HG02970 (cell line): ENCODE measurements at regions not wholly inside any gene's neighbourhood (a gene's known extent, or its start where the extent isn't known, plus 50 kb on each side); places are given as distances from the start of the nearest gene placed in this dataset.

Experiments used
- ATAC-seq: cut with Tn5 transposase; IDR thresholded peaks from one replicate; pipeline ENCODE4 v1.9.1; 2021; ENCODE audit warnings: mild to moderate bottlenecking, moderate library complexity, moderate number of reproducible peaks; ENCODE audit not compliant: unreplicated experiment, low FRiP score

DNA sequence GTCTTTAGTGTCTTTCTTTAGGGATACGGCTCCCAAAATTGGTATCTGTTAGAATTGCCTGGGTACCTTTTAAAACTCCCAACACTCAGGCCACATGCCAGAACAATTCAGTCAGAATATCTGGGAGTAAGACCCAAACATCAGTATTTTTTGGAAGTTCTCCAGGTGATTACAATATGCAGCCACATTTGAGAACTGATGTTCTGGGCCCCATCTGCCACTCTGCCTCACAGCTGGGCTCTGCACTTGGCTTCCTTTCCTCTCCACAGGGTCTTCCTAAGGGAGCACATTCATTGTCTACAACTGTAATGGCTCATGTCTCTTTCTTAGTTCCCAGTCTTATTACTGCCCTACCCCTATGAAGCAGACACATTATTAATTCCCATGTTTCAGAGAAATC is 394.5 kb downstream of the MFSD1 start:
- no peak for ATAC-seq

DNA sequence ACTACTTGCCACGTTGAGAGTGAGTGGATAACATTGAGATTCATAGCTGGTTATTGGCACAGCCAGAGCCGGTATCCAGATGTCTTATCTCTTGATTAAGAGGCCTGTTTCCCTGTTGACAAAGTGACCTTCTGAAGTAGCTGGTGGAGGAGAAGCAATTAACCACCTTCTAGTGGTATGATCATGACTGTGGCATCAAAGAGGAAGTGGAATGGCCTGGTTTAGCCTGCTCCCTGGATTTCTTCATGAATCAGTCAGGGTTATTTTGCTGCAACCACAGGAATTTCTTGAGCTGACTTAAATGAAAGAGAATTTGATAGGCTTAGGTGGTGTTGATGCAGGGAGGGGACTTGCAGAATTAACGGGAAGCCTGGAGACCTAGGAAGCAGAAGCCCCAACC is 398.3 kb downstream of the MFSD1 start:
- no peak for ATAC-seq

DNA sequence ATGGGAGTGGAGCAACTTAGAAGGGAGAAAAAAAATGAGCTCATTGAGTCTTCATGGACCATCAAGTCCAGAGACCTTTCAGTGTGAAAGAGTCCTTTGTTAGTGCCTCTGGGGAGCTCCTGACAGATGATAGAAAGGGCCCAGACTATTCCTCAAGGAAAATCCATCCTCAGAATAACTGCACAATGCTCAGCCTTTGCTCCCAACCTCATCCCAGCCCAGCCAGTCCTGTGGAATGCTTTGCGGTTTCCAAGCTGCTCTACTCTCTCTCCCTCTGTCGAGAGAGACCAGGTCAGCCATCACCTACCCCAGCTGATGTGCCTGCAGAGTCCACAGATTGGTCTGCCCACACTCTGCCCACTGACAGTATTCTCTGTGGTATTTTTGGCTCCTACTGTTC is 406.2 kb downstream of the MFSD1 start:
- no peak for ATAC-seq

DNA sequence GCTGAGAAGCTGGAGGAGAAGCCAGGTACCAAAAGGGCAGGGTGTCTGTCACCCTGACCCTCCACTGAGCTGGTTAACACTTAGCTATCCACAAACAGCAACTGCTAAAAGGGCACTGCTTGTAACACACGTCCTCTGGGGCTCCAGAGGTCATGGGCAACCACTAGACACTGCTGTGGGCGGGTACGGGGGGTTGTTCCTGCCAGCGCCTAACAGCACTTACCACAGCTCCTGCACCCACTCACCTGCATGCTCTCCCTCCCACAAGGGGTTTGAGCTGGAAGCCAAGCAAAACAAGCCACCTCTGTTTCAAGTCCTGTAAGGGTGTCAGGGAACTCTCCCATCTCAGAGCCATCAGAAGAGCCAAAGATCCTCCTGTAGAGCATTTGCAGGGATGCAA is 407.6 kb downstream of the MFSD1 start:
- ATAC-seq: no peak

DNA sequence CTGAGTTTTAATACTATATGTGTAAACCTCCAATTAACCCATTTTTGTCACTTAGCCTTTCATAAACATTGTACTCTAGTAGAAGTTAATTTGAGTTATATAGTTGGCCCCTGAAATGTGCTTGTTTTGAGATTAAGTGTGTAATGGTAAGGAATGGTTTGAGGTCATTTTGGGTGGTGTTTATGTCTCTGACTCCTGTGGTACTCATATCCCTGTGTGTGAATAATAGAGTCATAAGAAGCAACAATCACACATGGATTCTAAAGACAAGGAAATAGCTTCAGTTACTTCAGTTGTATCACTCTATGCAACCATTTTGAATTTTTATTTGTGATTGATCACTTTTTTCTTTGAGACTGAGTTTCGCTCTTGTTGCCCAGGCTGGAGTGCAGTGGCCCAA is 408.5 kb downstream of the MFSD1 start:
- no peak for ATAC-seq

DNA sequence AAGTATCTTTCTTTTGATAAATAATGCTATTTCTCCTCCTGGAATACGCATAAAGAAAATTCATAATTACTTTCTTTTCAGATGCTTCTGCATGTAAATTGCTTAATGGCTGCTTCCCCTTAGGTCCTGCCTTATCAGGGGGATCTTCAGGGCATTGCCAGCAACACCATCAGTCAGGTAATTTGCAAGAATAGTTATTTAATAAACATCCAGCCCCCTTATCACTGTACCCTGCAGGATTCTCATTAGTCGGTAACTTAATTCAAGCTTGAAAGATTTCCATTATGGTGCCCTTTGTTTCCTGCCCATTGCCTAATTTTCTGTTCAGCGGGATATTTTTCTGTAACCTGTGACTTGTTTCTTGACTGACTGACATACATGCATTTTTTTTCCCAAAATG is 414.5 kb downstream of the MFSD1 start:
- no peak for ATAC-seq

DNA sequence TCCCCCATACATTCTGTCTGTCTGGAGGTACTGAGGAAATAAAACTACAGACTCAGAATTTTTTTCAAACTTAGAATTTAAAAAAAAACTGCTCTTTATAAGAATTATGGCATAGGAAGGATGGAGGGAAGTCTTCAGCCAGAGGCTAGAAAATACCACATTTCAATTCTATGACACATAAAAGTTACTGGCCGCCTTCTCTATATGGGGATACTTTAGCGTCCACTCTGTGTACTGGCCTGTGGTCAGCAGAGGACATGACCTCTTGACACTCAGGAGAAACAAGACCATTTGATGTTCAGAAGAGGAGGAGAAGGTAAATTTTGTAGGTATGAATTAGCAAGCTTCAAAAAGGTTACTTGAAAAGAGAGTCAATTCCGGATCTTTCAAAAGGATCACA is 417.4 kb downstream of the MFSD1 start:
- no peak for ATAC-seq

DNA sequence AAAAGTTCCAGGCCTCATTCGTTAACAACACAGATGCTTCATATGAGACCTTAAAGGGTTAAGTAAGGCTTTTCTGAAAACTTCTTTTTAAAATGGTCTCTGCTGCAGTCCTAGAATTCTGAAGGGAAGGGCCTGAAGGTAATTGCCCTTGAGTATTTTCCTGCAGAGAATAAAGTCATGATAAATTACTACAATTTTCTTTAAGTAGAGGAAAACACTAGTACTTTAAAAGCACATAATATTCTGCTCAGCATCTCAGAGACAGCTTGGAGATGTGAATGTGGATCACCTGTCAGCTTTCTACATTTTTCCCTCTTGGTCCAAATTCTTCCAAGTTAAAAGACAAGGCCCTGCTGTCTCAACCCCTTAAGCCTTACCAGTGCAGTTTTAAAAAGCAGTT is 419.5 kb downstream of the MFSD1 start:
- no peak for ATAC-seq

DNA sequence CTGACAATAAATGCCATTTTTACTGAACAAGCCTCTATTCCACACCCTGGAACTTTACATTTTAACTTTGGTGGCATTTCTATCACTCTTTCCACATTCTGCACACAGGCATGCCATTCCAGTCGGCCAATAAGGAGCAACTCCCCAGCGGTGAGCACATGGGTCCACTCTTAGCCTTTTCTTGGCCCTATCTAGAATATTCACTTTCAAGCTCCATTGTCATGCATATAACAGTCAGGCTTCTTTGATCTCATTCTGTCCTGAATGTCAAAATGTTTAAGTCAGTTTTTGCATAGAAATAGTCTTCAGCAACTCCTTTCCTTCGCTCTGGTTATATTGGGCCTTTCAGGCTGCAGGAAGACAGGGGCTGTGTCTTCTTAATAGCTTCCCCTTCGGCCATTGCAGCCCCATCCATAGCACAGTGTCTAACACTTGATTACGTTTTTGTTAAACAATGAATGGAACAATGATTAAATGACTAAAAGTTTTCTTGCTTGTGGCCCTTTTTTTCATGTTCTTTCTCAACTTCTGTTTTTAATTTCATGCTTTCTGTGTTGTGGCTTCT is 427.3 kb downstream of the MFSD1 start:
- ATAC-seq: no peak

DNA sequence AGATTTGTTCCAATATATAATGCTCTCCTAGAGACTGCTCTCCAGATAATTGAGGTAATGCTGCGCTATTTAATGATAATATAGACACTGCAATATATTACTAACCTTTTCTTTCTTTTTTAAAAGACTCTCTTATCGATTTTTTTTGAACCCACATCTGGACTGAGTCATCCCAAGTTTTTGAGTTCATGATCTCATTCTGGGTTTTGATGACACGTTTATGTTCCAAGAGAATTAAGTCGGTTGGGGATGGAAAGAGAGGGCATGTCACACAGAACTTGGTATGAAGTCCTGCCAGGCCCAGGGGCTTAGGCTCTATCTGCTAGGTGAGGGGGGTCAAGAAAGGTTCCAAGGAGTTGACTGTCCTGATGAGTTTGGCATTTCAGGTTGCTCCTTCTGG is 431.1 kb downstream of the MFSD1 start:
- ATAC-seq: no peak

DNA sequence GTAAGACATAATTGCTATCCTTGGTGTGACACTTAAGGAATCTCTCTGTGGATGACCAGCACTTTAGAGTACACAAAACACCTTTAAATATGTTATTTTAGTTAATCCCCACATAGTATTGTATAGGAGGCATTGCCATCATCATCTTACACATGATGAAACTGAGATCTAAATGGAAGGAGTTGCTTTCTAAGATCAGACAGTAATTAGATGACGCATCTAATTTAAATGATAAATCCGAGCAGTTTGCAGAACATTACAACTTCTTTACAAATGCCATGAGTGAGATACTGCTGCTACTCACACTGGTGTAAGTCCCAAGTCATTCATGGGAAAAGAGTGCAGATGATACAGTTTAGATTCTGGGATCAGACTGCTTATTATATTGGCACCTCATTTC is 431.9 kb downstream of the MFSD1 start:
- no peak for ATAC-seq

DNA sequence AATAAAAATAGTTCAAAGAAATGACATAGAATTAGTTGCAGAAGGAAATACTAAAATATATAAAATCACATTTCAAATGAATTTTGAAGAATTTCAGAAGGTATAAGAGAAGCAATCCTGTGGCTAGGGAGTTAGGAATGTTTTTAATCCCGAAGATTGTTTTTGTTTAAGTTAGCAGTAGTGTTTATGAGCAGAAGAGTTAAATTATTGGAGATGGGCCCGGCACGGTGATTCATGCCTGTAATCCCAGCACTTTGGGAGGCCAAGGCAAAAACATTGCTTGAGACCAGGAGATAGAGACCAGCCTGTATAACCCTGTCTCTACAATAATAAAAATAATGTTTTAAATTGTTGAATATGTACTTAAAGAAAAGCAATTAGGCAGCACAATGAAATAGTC is 432.5 kb downstream of the MFSD1 start:
- ATAC-seq: no peak

DNA sequence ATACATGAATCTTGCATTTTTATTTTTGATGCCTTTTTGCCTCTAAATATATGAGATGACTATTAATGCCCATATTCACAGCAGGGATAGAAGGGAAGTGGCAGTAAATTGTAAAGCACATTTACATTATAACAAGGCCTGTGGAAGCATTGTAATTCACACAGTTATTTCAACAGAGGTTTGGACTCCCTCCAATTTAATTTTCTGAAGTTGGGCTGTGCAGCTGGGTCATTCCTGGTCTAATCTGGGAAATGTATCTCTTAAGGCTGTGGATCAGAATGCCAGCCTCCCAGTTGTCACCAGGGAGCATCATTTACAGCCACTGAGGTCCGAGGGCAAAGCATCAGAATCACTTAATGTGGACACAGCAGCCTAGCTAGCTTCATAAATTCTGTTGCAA is 434.5 kb downstream of the MFSD1 start:
- no peak for ATAC-seq

DNA sequence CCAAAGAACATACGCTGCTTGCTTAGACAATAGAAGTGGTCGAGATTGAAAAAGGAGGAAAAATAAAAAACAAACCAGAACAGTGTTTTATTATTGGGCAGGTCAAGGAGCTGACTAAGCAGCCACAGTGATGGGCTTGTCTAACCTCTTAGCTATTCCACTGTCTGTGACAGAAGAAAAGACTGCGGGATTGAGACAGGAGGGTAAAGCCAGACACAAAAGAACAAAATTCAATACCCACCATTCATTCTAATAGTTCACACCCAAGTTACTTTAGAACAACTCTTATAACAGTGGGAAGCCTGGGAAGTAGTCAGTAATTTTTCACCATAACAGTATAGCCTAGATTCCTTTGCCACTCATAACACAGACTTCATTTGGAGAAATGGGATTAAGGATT is 435.4 kb downstream of the MFSD1 start:
- no peak for ATAC-seq

DNA sequence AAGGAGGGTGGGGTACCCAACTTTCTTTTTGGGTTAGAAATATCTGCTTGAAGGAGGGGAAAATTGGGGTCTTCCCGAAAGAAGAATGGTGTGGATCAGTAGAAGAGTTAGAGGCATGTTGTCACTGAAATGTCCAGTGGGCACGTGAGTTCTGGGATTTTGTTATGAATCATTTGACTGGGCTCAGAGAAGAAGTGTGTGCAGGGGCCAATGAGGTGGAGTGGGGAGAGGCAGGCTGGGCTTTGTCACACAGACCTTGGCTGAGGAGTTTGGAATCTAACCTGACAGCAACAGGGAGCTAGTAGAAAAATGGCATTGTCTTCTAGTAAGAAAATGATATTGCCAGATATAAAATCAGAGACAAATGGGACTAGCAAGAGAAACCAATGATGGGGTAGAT is 436.8 kb downstream of the MFSD1 start:
- ATAC-seq: no peak

DNA sequence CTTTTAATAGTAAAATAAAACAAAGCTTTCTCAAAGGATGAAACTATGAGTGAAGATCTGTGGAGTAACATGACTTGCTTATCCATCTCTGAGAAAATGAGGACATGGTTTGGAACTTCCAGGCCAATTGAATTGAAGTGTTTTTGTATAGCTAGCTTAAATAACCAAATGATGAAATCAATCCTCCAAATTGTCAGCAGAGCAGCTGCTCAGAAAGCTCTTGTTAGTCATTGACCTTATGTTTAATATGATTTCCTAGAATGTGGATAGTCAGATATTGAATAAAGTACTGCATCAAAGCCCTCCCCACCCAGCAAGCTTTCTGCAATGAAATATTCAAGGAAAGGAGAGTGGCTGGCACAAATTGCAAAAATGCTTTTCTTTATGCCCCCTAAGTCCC is 437.2 kb downstream of the MFSD1 start:
- ATAC-seq: no peak

DNA sequence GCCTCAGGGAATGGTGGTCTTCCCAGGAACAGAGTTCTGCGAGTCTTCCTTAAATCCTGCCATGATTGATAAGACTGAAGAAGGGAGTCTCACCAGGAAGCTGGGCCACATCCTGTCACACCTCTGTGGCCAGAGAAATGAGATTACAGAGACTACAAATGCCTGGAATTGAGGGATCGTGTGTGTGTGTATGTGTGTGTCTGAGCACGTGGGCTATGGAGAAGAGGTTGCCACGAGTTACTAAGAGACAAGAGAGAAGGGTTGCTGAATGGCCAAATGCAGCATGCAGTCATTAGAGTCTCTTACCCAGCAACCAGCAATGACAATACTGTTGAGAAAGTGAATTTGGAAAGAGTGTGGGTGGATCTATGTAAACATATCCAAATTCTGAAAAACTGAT is 443.1 kb downstream of the MFSD1 start:
- ATAC-seq: no peak

DNA sequence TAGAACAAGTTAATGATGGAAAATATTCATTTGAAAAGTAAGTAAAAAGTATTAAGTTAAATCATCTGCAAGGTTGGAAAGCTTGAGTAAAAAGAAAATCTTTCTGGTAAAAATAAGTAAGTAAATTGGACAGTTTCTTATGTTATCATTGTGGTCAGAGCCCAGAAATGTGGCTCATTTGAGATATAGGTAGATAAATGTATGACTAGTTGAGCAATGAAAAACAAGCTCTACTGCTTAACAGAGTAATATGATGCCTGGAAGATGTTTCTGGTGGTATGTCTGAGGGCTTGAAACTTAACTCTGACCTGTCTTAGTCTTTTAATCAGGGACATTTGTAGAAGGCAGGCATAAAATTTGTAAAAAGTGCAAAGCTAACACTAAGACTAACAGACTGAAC is 444.0 kb downstream of the MFSD1 start:
- ATAC-seq: no peak

DNA sequence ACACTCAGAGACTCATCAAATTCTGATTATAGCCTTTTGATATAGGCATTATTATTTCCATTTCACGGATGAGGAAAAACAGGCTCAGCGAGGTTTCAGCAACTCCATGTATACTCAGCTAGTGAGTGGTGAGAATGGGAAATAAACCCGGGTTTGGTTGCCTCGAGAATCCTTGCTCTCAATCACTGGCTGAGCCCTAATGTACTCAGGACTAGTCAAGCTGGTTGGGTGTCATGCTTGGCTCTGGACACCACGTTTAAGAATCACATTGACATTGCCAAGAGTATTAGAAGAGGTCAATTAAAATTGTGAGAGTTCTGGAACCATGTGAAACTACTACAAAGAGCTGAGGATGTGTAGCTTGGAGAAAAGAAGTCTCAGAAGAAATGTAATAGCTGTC is 444.5 kb downstream of the MFSD1 start:
- no peak for ATAC-seq

DNA sequence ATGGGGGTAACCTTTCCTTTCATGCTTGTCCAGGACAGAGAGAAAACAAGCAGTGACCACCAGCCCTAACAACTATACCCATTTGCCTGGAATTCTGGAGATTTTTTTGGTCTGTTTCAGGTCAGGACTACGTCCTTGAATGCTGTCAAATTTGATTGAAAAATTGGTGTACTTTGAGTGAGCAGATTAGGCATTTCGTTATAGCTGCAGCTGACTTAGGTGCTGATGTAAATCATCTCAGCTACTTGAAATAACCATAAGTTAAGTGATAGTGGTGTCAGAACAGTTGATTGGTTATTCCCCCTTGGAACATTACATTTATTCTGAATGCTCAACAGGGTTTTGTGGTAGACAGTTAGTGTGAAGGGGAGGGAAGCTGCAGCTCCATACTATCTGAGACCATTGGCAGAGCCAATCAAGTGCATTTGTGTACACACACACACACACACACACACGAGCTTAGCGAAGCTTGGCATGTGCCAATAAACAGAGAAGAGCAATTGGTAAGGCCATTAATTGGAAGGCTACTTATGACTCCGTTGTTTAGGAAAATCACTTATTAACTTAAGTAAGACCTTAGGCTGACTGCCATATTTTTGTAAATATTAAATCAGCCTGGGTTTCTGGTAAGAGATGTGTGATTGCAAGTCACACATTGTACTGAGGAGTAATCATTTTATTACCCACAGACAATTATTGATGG is 447.8 kb downstream of the MFSD1 start:
- ATAC-seq: no peak

DNA sequence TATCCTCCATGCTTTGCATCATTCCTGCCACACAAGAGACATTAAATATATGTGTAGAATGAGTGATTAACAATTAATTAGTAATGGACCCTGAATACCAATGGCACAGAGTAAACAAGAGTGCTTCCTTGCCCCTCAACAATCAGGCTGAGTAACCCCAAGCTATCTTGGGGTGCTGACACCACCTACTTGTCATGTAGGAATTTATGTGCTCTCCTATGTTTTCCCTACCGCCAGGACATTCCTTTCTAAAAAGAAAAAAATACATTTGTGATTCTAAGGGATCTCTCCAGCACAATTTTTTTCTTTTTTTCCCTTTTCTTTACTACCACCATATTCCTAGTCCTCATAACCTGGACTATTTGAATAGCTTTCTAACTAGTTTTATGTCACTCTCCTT is 449.1 kb downstream of the MFSD1 start:
- no peak for ATAC-seq

DNA sequence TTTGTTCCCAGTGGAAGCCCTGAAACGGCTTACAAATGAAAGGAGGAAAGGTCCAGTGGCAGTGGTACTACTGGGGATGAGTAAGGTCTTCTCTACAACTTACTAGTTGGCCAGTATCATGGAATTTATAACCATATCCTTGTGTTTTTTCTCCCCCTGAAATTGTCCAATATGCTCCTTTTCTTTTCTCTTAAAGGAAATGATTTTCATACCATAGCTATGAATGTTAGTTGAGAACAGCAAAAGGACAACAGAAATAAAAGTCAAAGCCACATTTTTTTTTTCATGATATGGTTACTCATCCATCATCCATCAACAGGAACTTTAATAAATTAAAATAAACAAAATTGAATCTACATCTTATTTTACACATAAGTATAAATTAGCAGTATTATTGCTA is 450.4 kb downstream of the MFSD1 start:
- no peak for ATAC-seq
